GM12865 (cell line): ENCODE measurements at regions not wholly inside any gene's neighbourhood (a gene's known extent, or its start where the extent isn't known, plus 50 kb on each side); places are given as distances from the start of the nearest gene placed in this dataset.
"Not testable (repeated sequence)": the region's sequence is repeated elsewhere in the genome, so short reads cannot be mapped to it uniquely, and the experiment has no call there.

Experiments
- DNase-seq: peaks from one replicate; pipeline ENCODE4 v3.0.0; 2010; ENCODE audit warnings: low read depth
- H3K4me3 ChIP-seq: 2 replicates; pipeline ENCODE4 v1.5.1; 2011; ENCODE audit warnings: mild to moderate bottlenecking, low read depth, low read length, control low read depth
- CTCF ChIP-seq: IDR thresholded peaks from 2 replicates; pipeline ENCODE4 v1.5.1; 2011; ENCODE audit warnings: low read length, control low read depth, low read depth, inconsistent platforms; ENCODE audit not compliant: insufficient read depth; ENCODE audit errors: missing control alignments

- no peak overlapping the region for H3K4me3 ChIP-seq
- no peak for TF ChIP-seq CTCF
- DNase-seq, result no peak
Measured at GRCh38 chr14:66025779-66026178, 460.4 kb upstream of the CCDC196 start.

GRCh38 chr14:66031981-66032380 lies 454.2 kb upstream of the CCDC196 start:
- H3K4me3 ChIP-seq, DNase-seq: not testable (repeated sequence)

- no peak overlapping the region for H3K4me3 ChIP-seq
- no peak for TF ChIP-seq CTCF
- DNase-seq, result no peak
Measured at GRCh38 chr14:66032800-66033199, 453.4 kb upstream of the CCDC196 start.

GRCh38 chr14:66036547-66036946 lies 449.6 kb upstream of the CCDC196 start:
- no peak for DNase-seq
- no peak overlapping the region for H3K4me3 ChIP-seq
- no peak for TF ChIP-seq CTCF

- no peak for DNase-seq
- TF ChIP-seq CTCF, result no peak
- H3K4me3 ChIP-seq, result no peak overlapping the region
Measured at GRCh38 chr14:66037361-66037760, 448.8 kb upstream of the CCDC196 start.

DNA sequence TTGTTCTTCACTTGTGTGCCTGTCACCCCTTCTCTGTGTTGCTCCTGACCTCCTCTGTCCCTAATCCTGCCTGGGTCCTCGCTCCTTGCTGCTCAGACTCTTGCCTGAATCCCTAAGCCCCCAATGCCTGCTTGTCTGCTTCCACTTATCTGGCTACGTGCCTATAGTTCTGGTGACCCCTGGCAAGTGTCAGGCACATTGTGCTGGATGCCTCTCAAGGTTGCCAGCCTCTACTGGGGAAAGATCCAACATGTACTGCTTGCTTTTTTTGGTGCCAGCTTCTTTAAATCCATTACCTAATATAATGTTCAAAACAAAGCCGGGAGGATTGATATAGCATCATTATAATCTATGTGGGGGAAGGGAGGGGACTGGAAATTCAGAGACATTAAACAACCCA lies 448.0 kb upstream of the CCDC196 start:
- no peak for TF ChIP-seq CTCF
- DNase-seq, result no peak
- no peak overlapping the region for H3K4me3 ChIP-seq

GRCh38 chr14:66038618-66039017 lies 447.6 kb upstream of the CCDC196 start:
- no peak overlapping the region for H3K4me3 ChIP-seq
- no peak for DNase-seq
- TF ChIP-seq CTCF, result no peak

- no peak for DNase-seq
- no peak overlapping the region for H3K4me3 ChIP-seq
- no peak for TF ChIP-seq CTCF
Measured at GRCh38 chr14:66039495-66039894, 446.7 kb upstream of the CCDC196 start.
